CD8-positive, alpha-beta memory T cell (primary cell): ENCODE measurements at regions not wholly inside any gene's neighbourhood (a gene's known extent, or its start where the extent isn't known, plus 50 kb on each side); places are given as distances from the start of the nearest gene placed in this dataset.
A peak's percentile ranks its signal among the peaks of the same experiment; 100 is the strongest.
"Not testable (repeated sequence)": the region's sequence is repeated elsewhere in the genome, so short reads cannot be mapped to it uniquely, and the experiment has no call there.

Experiments
- CTCF ChIA-PET: fragments of 350-600 bp; sonication (Branson Sonifier 250); formaldehyde crosslinking; loops from one replicate; lab custom pipeline; 2021; ENCODE audit warnings: antibody characterized with exemption; lab: Charles Lee
- POLR2A ChIA-PET: fragments of 350-600 bp; sonication (Branson Sonifier 250); formaldehyde crosslinking; loops from one replicate; lab custom pipeline; 2021; ENCODE audit warnings: antibody characterized with exemption; lab: Charles Lee
- DNase-seq, 5 donors: peaks; one replicate each; pipeline versions ENCODE4 v3.0.0 to v3.0.0-alpha.2; 2020 to 2022; ENCODE audit warnings: mixed read lengths in 1 of 5
- H3K27ac ChIP-seq: one replicate; pipeline ENCODE4 v1.7.0; 2013; ENCODE audit warnings: low read depth, mild to moderate bottlenecking, low read length, moderate library complexity
- H3K27me3 ChIP-seq: 2 replicates; pipeline ENCODE4 v1.7.0; 2013; ENCODE audit warnings: low read length, mild to moderate bottlenecking; ENCODE audit not compliant: insufficient read depth, poor library complexity, severe bottlenecking
- H3K36me3 ChIP-seq: 2 replicates; pipeline ENCODE4 v1.7.0; 2013; ENCODE audit warnings: mild to moderate bottlenecking, low read length, moderate library complexity; ENCODE audit not compliant: insufficient read depth
- H3K4me1 ChIP-seq: 2 replicates; pipeline ENCODE4 v1.7.0; 2013; ENCODE audit warnings: mild to moderate bottlenecking, low read length, moderate library complexity; ENCODE audit not compliant: insufficient read depth
- H3K4me3 ChIP-seq: 2 replicates; pipeline ENCODE4 v1.7.0; 2013; ENCODE audit warnings: mild to moderate bottlenecking, low read length
- H3K9me3 ChIP-seq: 2 replicates; pipeline ENCODE4 v1.7.0; 2013; ENCODE audit warnings: mild to moderate bottlenecking, low read length
- H3K27ac Mint-ChIP-seq, 8 donors: one replicate each; pipeline ENCODE4 v1.8.0; 2020 to 2021; ENCODE audit warnings: mixed read lengths in 8 of 8, mild to moderate bottlenecking in 6 of 8, inconsistent platforms in 3 of 8, moderate library complexity in 3 of 8
- H3K27me3 Mint-ChIP-seq, 2 donors: one replicate each; pipeline ENCODE4 v1.8.0; 2020 to 2021; ENCODE audit warnings: mixed read lengths in 2 of 2, mild to moderate bottlenecking in 1 of 2, moderate library complexity in 1 of 2
- H3K36me3 Mint-ChIP-seq, 3 donors: one replicate each; pipeline ENCODE4 v1.8.0; 2020 to 2021; ENCODE audit warnings: mixed read lengths in 3 of 3, inconsistent platforms in 1 of 3, mild to moderate bottlenecking in 1 of 3
- H3K4me1 Mint-ChIP-seq, 3 donors: one replicate each; pipeline ENCODE4 v1.8.0; 2020 to 2021; ENCODE audit warnings: mixed read lengths in 3 of 3, inconsistent platforms in 1 of 3, mild to moderate bottlenecking in 1 of 3
- H3K4me3 Mint-ChIP-seq, 7 donors: one replicate each; pipeline ENCODE4 v1.8.0; 2020 to 2021; ENCODE audit warnings: mixed read lengths in 7 of 7, mild to moderate bottlenecking in 6 of 7, moderate library complexity in 4 of 7, inconsistent platforms in 2 of 7
- H3K9me3 Mint-ChIP-seq, 5 donors: one replicate each; pipeline ENCODE4 v1.8.0; 2020 to 2022; ENCODE audit warnings: mixed read lengths in 5 of 5, mild to moderate bottlenecking in 3 of 5, moderate library complexity in 2 of 5, inconsistent platforms in 1 of 5

DNA sequence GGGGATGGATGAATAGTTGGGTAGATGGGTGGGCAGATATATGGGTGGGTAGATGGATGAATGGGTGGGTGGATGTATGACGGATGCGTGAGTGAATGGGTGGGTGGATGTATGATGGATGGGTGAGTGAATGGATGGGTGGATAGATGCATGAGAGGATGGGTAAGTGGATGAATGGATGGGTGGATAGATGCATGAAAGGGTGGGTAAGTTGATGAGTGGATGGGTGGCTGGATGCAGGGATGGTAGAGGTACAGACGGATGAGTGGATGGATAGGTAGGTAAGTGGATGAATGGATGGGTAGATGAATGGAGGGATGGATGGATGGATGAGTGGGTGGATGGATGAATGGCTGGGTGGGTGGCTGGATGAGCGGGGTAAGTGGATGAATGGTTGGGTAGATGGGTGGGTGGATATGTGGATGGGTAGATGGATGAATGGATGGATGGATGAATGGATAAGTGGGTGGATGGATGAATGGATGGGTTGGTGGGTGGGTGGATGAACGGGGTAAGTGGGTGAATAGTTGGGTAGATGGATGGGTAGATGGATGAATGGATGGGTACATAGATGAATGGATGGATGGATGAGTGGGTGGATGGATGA, 208.9 kb downstream of the NPIPB11 start:
- H3K27ac Mint-ChIP-seq, H3K36me3 ChIP-seq, H3K9me3 ChIP-seq, POLR2A ChIA-PET, H3K27ac ChIP-seq, H3K9me3 Mint-ChIP-seq, H3K27me3 Mint-ChIP-seq, H3K4me1 ChIP-seq, H3K4me1 Mint-ChIP-seq, H3K4me3 Mint-ChIP-seq, CTCF ChIA-PET, DNase-seq, H3K4me3 ChIP-seq, H3K27me3 ChIP-seq: not testable (repeated sequence)
- H3K36me3 Mint-ChIP-seq, result peaks cover 4 to 32% (median 6%) of the 10 kb centered on the region in 3 donors

DNA sequence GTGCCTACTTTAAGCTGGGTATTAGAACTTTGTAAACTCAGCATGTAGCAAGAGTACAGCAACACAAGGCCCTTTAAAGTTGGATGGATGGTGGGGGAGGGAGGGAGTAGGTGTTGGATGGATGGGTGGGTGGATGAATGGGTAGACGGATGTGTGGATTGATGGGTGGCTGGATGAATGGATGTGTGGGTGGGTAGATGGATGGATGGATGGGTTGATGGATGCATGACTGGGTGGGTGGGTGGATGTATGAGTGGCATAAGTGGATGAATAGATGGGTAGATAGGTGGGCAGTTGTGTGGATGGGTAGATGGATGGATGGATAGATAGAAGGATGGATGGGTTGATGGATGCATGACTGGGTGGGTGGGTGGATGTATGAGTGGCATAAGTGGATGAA, 209.8 kb downstream of the NPIPB11 start:
- H3K27me3 Mint-ChIP-seq, H3K27ac ChIP-seq, POLR2A ChIA-PET, H3K4me3 ChIP-seq, H3K4me3 Mint-ChIP-seq, H3K9me3 ChIP-seq, H3K27ac Mint-ChIP-seq, H3K4me1 Mint-ChIP-seq, DNase-seq, H3K4me1 ChIP-seq, H3K27me3 ChIP-seq, H3K36me3 ChIP-seq, H3K9me3 Mint-ChIP-seq, CTCF ChIA-PET: not testable (repeated sequence)
- peaks cover 4 to 27% (median 6%) of the 10 kb centered on the region in 3 donors for H3K36me3 Mint-ChIP-seq

DNA sequence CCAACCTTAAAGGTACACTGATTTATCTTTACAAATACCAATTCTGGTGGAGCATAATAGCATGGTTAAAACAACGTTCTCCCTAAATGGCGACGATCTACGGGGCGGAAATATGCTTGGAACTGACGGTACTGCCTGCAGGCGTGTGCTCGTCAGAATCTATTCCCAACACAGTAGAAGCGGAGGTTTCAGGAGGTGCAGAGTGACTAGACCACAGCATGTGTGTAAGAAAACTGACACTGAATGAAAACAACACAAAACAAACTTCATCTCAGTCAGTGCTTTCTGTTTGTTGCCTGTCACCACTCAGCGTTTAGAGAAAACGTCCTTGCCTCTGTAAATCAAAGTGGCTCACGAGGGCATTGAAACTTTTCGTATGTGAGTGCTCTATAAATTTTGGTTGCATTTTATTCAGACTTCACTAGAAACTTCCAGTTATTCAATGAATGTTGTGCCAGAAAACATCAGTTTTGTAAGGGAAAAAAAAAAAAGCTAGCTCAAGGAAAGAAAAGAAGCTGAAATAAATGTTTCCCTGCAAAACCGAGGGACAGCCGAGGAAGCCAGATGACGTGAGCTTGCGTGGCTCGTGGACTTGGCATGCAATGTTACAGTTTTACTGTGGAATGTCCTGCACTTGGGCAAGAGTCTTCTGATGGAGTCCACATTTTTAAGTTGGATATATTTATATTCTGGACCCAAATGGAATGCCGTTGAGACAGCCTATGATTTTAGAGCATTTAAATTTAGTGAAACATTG, 210.4 kb downstream of the LAT start:
- H3K27me3 Mint-ChIP-seq, POLR2A ChIA-PET, H3K9me3 Mint-ChIP-seq, DNase-seq, H3K9me3 ChIP-seq, H3K27me3 ChIP-seq, H3K36me3 ChIP-seq, H3K4me1 ChIP-seq, H3K4me3 Mint-ChIP-seq, CTCF ChIA-PET, H3K4me1 Mint-ChIP-seq, H3K4me3 ChIP-seq, H3K27ac ChIP-seq: not testable (repeated sequence)
- Mint-ChIP-seq H3K27ac (peak overlapping the region in 1 of 8 donors; percentile 7), H3K36me3 (peaks cover 4 to 20% (median 6%) of the 10 kb centered on the region in 3 donors)

DNA sequence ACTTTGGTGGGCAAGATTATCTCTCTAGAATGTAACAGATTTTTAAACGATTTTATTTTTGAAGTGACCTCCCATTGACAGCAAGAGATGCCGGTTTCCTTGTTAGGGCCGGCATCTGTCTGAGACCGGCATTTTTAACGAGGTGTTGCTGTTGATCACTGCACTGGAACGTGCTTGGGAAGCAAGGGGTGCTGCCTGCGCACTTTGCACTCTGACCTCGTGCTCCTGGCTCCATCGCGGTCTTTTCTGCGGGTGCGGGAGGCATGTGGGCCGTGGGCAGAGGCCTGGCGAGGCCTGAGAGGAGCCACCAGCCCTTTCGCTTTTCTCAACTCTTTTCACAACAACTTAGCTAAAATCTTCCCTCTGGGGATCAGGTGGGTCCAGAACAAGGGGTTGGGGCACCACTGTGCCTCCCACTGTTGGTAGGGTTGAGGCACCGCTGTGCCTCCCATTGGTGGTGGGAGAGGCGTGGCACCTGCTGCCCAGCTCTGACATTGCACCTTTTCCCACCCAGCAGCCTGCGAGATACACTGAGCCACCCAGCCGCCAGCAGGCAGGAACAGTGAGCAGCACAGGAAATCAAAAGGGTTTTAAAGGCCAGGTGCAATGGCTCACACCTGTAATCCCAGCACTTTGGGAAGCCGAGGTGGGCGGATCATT, 209.5 kb downstream of the LAT start:
- peaks cover 4 to 26% (median 8%) of the 10 kb centered on the region in 3 donors for H3K36me3 Mint-ChIP-seq
- H3K4me3 Mint-ChIP-seq, H3K36me3 ChIP-seq, H3K27me3 Mint-ChIP-seq, H3K4me1 Mint-ChIP-seq, H3K9me3 Mint-ChIP-seq, H3K27me3 ChIP-seq, DNase-seq, H3K4me3 ChIP-seq, POLR2A ChIA-PET, CTCF ChIA-PET, H3K27ac ChIP-seq, H3K4me1 ChIP-seq, H3K9me3 ChIP-seq: not testable (repeated sequence)
- peak overlapping the region in 3 of 8 donors; percentile 6 to 54 (median 36) for H3K27ac Mint-ChIP-seq

DNA sequence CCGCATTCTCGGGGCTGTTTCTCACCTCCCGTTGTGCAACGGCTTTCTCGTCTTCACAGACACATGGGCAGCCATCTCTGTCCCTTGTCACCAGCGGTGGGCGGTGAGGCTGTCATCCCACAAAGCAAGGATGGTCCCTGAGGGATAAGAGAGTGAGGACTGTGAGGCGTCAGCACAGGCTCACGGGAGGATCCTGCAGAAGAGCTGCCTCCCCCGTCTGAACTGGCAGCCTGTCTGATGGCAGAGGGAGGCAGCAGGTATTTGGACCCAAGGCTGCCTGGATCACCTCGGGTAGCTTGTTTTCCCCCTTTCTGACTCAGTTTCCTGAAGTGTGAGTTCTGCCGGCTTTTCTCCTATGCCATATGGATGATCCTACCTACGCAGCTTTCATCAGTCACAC, 208.8 kb downstream of the LAT start:
- H3K9me3 Mint-ChIP-seq, H3K27me3 Mint-ChIP-seq, H3K27ac ChIP-seq, POLR2A ChIA-PET, H3K4me1 ChIP-seq, H3K9me3 ChIP-seq, H3K27me3 ChIP-seq, H3K4me3 Mint-ChIP-seq, H3K4me1 Mint-ChIP-seq, H3K4me3 ChIP-seq, CTCF ChIA-PET, H3K36me3 ChIP-seq, DNase-seq: not testable (repeated sequence)
- Mint-ChIP-seq H3K36me3 (peaks cover 4 to 26% (median 8%) of the 10 kb centered on the region in 3 donors), H3K27ac (peak overlapping the region in 2 of 8 donors; percentile 36 to 54)

DNA sequence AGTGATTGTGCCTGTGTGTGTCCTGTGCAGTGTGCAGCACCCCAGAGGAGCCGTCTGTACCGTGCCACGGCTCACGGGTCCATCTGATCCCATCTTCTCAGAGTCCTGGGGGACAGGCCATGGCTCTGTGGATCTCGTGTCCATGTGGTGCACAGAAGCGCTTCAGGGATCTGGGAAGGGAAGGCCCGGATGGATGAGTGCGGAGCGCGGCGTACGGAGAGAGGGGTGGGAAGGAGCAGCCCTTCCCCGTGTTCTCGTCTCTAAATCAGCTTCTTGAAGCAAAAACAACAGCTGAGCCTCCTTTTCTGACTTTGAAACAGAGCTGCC, 208.4 kb downstream of the LAT start:
- H3K27me3 Mint-ChIP-seq, H3K36me3 ChIP-seq, CTCF ChIA-PET, H3K4me3 Mint-ChIP-seq, H3K9me3 Mint-ChIP-seq, H3K4me1 Mint-ChIP-seq, H3K4me3 ChIP-seq, H3K4me1 ChIP-seq, DNase-seq, H3K9me3 ChIP-seq, H3K27ac Mint-ChIP-seq, H3K27ac ChIP-seq, POLR2A ChIA-PET, H3K27me3 ChIP-seq: not testable (repeated sequence)
- H3K36me3 Mint-ChIP-seq, result peaks cover 2 to 23% (median 8%) of the 10 kb centered on the region in 3 donors

DNA sequence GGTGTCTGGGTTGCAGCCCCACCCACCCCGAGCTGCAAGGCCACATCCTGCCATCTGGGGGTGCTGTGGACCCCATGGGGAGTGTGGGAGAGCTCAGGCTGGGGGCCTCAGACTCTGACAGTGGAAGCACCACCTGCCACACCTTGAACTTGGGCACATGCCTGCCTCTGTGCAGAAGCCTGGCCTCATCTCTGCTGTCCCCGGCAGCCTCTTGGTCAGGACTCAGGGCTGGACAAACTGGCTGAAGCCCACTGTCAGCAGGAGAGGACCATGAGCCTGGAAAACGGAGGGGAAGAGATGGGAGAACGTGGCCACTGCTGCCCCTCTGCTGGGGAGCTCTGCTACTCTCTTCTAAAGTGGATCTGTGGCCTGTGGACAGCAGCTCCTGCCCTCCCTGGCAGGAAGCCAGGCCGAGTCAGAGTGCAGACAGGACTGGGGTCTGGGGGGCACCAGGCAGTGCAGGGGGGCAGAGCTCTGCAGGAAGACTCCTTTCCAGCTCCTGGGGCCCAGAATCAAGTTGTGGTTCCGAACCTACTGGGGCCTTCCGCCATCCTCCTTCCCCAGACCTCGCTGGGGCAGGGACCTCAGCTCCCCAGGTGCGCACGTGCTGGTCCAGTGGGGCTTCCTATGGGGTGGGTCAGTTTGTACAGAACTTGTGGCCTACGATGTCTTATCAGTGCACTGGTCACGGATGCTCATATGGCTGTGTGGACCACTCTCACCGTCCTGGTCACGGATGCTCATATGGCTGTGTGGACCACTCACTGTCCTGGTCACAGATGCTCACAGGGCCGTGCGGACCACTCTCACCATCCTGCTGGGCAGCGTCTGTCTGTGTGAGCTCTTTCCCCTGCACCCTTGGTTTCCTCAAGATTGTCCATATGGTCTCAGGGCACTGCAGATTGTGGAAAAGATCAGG, 207.7 kb downstream of the LAT start:
- ChIA-PET POLR2A (no interaction called here), CTCF (no interaction called here)
- Mint-ChIP-seq H3K4me3 (no peak overlapping the region), H3K9me3 (no peaks in the 10 kb centered on the region), H3K4me1 (peaks cover 0 to 8% (median 0%) of the 10 kb centered on the region in 3 donors), H3K36me3 (peaks cover 0 to 22% (median 5%) of the 10 kb centered on the region in 3 donors), H3K27ac (no peak overlapping the region), H3K27me3 (peaks cover 0 to 2% of the 10 kb centered on the region in 2 donors)
- H3K9me3 ChIP-seq, result no peaks in the 10 kb centered on the region
- H3K27me3 ChIP-seq, result no peaks in the 10 kb centered on the region
- H3K36me3 ChIP-seq, result no peaks in the 10 kb centered on the region
- no peak for DNase-seq
- H3K4me3 ChIP-seq, result no peak overlapping the region
- H3K4me1 ChIP-seq, result no peaks in the 10 kb centered on the region
- no peak overlapping the region for H3K27ac ChIP-seq
